Left kidney (tissue), 1 donor: ENCODE measurements at regions not wholly inside any gene's neighbourhood (a gene's known extent, or its start where the extent isn't known, plus 50 kb on each side); places are given as distances from the start of the nearest gene placed in this dataset.

Experiments
- DNase-seq: peaks from one replicate; pipeline ENCODE4 v3.0.0-alpha.2; 2013

DNA sequence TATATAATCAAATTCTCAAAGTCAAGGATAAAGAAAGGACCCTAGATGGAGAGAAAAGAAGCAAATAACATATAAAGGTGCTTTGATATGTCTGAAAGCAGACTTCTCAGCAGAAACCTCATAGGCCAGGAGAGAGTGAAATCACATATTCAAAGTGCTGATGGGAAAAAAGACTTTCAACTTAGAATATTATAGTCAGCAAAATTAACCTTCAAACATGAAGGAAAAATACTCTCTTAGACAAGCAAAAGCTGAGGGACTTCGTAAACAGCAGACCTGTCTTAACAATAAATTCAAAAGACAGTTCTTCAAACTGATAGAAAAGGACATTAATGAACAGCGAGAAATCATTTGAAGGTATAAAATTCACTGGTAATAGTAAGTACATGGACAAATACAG is 107.2 kb upstream of the KCNH7 start:
- DNase-seq: no peak

DNA sequence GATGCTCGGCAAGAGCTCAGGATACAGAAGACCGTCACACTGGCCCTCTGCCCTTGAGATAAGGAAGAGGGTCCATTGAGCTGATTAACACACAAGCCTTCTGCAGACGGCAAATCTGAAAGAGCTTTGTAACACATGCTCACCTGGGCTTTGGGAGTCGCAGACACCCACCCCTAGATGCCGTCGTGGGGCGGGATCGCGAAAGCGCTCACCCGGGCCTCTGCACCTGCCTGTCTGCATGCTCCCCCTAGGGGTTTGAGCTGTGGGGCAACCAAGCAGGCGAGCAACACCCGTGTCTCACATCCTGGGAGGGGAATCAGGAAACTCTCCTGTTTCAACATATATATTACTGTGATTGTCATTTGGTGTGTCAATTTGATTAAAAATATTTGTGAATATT is 99.8 kb upstream of the KCNH7 start:
- DNase-seq: no peak

DNA sequence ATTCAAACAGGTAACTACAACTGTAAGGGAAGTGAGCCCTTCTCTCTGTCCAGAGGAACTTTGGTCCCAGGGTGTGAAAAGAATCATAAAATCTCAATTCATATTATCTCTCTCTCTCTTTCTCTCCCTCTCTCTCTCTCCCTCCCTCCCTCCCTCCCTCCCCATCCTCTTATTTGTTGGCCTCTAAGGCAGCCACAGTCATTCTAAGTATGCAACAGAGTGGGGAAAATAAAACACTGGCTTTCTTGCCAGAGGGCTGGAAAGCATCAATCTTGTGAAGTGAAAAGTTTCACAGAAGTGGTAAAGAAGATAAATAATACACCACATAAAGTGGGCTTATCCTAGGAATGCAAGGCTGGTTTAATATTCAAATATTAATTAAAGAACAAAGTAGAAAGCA is 95.6 kb upstream of the KCNH7 start:
- DNase-seq: no peak

DNA sequence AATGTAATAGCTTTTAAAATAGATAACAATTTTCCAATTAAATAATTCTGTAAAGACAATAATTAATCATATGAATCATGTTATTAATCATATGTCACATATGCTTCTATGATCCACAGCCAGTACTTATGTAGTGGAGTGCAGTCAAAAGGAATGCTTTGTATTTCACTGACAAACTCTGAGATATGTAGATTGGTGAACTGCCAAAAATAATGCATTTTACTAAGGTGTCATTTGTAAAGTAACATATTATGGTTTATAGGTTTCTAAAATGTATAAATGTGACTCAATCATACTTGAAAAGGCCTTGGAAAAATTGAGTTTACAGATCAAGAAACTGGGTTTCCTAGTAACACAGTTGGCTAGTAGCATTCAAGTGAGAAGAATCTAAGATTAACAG is 93.8 kb upstream of the KCNH7 start:
- no peak for DNase-seq

- no peak for DNase-seq
Measured at GRCh38 chr2:162929571-162929970, 91.0 kb upstream of the KCNH7 start.

- DNase-seq: no peak
Measured at GRCh38 chr2:162928356-162928755, 89.8 kb upstream of the KCNH7 start.

GRCh38 chr2:162926907-162927306 is 88.3 kb upstream of the KCNH7 start:
- DNase-seq: no peak

GRCh38 chr2:162926501-162926900 is 87.9 kb upstream of the KCNH7 start:
- no peak for DNase-seq

DNA sequence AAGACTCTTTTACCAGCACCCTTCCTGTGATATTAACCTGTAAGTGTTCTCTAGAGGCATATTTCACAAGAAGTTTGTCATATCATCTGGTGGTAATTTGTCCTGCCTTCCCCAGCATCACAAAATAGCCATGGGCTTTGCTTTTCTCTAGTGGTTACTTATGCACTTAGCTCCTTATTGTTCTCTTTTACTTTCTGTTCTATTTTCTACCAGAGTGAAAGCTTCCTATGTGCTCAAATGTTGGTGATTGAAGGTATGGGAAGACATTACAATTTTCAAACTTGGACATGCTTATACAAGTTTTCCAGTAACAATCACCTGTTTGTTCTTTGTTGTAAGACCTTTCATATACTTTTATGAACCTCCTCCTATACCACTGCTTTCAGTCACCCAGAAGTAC is 87.0 kb upstream of the KCNH7 start:
- no peak for DNase-seq

DNA sequence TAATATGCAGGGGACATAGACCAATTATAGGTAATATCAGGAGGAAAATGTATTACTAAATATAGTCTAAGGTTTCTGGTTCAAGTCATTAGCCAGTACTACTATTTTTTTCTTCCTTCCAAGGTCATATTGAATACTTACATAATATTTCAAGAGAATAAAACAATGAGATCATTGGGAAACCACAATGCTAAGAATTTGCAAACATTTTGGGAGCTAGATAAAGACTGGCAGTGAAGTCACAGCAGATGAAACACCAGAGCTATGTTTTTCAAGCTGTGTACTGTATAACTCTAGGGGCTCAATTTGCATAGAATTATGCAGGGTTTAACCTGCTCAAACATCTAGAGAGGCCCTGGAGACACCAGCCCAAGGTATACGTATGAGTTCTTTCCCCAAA is 80.5 kb upstream of the KCNH7 start:
- DNase-seq: no peak

- no peak for DNase-seq
Measured at GRCh38 chr2:162917626-162918025, 79.1 kb upstream of the KCNH7 start.

DNA sequence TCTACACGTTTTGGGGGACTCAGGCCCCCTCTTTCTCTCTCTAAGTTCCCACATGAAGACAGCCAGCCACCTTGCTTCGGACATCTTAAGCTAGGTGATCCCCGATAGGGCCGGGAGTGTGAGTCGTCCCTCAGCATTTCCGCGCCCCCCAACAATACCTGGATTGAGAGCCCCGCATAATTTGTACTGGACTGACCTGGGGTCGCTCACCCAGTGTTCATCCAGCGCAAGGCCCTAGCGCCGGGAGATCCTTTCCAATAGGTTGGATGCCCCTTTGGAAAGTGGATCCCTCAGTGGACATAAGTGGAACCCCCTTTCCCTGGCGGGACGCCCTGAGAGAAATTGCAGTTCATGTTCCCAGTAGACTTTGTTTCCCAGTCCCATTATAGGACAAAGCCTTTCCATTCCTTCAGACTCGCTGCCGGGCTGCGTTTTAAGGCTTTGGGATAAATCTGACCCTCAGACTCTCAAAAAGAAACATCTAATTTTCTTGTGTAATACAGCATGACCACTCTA is 77.8 kb upstream of the KCNH7 start:
- no peak for DNase-seq

DNA sequence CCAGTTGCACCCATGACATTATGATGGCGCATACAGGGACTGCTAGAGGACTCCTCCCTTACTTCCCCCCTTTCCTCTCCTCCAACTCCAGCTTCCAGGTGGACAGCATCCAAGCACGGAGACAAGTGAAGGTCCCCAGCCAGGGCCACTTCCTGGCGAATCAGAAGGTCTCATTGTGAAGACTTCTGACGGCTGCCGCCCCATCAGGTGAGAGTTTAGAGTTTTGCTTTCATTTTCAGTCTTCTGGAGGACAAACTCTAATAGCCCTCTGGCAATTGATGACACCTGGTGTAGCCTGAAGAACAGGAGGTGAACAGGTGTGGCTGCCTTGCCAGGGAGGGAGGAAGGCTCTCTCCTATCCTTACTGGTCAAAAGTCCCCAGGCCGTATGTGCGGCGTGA is 77.3 kb upstream of the KCNH7 start:
- no peak for DNase-seq

GRCh38 chr2:162914161-162914560 is 75.6 kb upstream of the KCNH7 start:
- DNase-seq: no peak

DNA sequence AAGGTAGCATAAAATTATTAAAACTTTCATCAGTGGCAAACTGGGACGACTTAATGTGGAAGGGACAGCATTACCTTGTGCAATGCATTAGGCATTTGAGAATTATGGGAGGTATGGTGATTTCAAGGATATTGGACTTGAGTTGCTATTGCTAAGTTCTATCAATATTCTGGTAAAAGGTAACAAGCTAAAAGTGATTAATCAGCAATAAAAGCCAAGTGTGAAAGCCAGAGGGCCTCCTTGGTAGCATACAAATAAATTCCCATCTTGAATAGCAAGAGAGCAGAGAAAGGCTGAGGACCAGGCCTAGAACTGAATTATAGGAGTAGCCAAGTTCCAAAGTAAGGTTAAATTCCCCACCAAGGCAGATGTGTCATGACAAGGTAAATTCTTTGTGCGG is 74.2 kb upstream of the KCNH7 start:
- DNase-seq: no peak

GRCh38 chr2:162908567-162908966 is 70.0 kb upstream of the KCNH7 start:
- DNase-seq: no peak

GRCh38 chr2:162890690-162891311 is 52.2 kb upstream of the KCNH7 start:
- DNase-seq: peak; percentile 49

DNA sequence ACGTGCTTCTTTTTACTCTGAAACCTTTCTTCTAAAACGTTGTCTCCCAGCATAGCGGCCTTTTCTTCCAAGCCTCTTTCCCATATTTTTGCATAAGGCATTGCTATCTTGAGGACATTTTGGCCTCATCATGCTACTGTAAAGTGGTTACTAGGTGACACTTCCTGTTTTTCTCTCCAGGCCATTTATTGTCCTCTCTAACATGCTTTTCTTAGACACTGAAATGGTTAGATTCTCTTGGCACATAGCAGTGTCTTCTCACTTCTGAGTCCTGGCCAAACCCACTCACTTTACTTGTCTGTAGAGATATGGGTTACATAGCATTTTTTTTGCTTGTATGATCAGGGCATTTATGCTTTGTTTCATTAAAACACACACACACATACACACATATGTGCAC is 50.1 kb upstream of the KCNH7 start:
- no peak for DNase-seq
